HG02798 (cell line): ENCODE measurements at regions not wholly inside any gene's neighbourhood (a gene's known extent, or its start where the extent isn't known, plus 50 kb on each side); places are given as distances from the start of the nearest gene placed in this dataset.
"Not testable (repeated sequence)": the region's sequence is repeated elsewhere in the genome, so short reads cannot be mapped to it uniquely, and the experiment has no call there.

Experiments used
- ATAC-seq: cut with Tn5 transposase; IDR thresholded peaks from one replicate; pipeline ENCODE4 v1.9.1; 2021; ENCODE audit warnings: mild to moderate bottlenecking; ENCODE audit not compliant: unreplicated experiment, poor library complexity

DNA sequence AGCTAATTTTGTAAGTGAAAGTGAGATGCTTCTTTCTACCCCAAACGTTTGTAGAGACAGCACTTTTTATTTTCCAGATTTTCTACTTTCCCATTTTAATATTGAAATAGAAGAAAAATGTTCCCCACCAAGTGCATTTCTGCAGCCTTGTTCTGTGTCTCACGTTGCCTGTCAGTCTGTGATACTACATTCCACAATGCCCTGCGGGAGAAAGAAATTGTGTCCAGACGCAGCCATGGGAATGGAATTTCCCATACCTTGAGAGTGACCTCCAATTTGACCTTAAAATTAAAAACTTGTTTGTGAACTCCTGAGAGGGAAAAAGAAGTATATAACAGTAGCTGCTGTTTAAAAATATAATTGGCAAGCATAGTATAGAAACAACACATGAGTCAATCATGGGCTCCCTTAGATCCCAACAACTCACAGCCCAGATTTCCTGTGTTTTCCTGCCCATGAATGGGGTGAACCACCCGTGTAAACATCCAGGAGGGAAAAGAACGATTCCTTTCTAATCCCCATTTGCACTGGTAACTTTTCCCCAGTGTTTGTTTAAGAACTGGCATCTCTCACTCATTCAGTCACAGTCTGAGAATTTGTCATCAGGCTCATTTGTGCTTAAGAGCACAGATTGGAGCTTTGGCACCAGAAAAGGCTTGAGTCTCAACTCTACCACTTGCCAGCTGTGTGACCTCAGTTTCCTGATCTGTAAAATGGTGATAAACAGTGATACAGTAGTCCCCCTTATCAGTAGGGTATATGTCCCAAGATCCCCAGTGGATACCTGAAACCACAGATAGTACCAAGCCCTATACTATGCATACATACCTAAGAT, 166.1 kb upstream of the ZNF521 start:
- peak; percentile 19 for ATAC-seq

DNA sequence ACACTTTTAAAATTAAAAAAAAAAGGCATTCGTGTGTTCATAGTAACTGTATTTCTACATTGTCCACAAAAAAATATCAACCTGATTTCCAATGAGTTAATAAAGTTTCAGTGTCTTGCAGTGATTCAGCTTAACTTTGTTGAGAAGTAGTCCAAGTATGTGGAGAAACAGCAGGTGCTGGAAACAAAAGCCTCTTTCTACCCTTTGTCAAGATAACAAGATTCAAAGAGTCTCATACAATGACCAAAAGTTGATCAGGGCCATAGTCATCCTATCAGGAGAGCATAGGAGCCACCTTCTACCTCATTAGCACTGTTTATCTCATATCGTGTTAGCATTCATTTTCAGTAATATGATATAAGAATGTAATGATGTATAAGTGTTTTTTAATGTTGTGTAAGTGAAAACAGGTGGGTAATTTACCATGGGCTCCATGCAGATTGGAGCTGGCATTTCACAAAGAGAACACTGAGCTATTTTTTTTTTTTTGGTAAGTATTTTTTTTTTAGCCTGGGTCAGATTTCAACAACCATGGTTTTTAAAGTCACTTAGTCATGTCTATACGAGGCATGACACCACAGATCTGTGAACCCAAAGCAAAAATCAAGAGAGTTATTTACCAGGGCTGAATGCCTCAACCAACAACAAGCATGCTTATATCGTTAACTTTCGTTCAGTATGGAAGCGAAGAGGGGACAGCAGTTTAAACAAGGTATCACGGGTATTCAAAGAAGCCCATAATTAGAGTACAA, 165.0 kb upstream of the ZNF521 start:
- ATAC-seq = no peak

- no peak for ATAC-seq
These were observed 164.2 kb upstream of the ZNF521 start for GRCh38 chr18:25516121-25516520.

- ATAC-seq = no peak
These were observed 158.1 kb upstream of the ZNF521 start for GRCh38 chr18:25510096-25510495.

DNA sequence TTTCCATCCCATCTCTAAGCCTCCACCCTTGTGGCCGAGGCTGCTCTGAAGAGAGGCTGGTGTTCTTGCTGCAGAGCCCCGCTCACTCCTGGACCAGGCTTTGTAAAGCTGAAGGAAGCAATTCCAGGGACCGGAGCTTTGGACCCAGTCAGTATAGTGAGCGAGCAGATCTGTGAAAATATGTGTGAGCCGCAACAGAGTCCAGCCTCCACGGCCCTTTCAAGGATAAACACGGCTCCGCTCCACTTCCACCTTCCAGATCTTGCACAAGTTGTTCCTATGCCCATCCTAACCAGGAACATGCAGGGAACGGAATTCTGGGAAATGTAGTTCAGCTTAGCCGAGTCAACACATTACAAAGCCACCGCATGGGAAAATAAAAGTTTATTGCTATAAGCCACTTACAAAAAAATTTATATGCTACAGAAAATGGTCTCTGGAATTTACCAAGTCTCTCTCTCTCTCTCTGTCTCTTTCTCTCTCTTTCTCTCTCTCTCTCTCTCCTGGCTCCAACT, 151.7 kb upstream of the ZNF521 start:
- ATAC-seq = no peak

GRCh38 chr18:25497151-25497794, 145.3 kb upstream of the ZNF521 start:
- no peak for ATAC-seq

DNA sequence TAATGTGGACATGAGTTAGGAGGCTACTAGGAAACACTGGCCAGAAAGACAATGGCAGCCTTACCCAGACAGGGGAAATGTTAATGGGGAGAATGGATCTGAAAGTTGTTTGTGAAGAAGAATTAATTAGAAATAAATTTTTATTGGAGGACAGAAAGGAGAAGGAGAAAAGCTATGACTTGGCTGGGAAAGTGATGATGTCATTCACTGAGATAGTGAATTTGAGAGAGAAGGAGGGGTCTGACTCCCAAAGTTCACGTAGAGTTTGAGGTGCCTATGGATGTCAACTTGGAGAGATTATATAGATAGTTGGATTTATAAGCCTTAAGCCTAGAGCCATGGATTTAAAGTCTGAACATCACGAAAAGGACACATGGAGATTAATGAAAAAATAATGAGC, 144.6 kb upstream of the ZNF521 start:
- ATAC-seq = no peak

- ATAC-seq = no peak
These were observed 143.6 kb upstream of the ZNF521 start for GRCh38 chr18:25495606-25496005.

GRCh38 chr18:25494888-25495287, 142.9 kb upstream of the ZNF521 start:
- no peak for ATAC-seq

DNA sequence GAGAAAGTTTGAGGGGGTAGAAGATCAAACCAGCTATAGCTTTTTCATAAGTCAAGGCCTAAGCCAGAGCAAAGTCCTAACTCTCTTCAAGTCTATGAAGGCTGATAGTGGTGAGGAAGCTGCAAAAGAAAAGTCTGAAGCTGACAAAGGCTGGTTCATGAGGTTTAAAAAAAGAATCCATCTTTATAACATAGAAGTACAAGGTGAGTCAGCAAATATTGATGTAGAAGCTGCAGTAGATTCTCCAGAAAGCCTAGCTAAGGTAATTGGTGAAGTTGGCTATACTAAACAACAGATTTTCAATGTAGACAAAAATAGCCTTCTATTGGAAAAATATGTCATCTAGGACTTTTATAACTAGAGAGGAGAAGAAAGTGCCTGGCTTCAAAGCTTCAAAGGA, 141.4 kb upstream of the ZNF521 start:
- no peak for ATAC-seq

GRCh38 chr18:25490316-25490715, 138.3 kb upstream of the ZNF521 start:
- no peak for ATAC-seq

- no peak for ATAC-seq
These were observed 121.0 kb upstream of the ZNF521 start for GRCh38 chr18:25473008-25473407.

GRCh38 chr18:25470756-25471524, 119.0 kb upstream of the ZNF521 start:
- ATAC-seq = not testable (repeated sequence)

- no peak for ATAC-seq
These were observed 118.1 kb upstream of the ZNF521 start for GRCh38 chr18:25470062-25470461.

GRCh38 chr18:25469489-25469888, 117.5 kb upstream of the ZNF521 start:
- no peak for ATAC-seq

DNA sequence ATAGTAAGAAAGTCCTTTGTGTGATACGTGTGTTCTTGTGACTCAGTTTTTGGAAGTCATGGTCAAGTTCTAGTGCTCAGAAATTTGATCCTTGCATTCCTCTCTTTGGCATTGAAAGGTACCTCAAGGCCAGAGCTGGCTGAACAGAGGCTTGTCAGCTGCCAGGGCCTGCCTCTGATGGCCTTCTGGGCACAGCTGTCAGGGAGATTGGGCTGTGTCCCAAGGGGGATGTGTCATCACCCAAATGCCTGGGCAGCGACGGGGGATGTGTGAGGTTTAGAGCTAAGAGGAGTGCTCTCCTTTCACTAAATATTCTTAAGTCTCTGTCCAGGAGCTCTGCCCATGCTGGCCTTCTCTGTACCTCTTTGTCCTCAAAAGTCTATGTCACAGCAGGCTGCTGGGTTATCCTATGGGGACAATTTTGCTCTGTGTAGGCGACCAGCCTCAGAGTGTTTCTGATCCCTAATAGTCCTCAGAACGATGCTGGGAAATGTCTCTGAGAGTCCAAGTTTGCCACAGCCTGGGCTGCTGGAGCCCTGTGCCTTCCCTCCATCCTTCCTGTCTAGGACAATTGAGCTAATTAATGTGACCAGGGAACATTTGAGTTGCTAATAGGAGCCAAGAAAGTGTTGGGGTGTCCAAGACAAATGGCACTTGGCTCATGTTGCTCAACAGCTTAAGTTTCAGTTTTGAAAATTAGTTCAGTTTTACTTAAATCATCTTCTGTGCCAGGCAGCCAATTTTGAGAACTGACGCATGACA, 115.4 kb upstream of the ZNF521 start:
- ATAC-seq = no peak

GRCh38 chr18:25465152-25465732, 113.3 kb upstream of the ZNF521 start:
- ATAC-seq = no peak

DNA sequence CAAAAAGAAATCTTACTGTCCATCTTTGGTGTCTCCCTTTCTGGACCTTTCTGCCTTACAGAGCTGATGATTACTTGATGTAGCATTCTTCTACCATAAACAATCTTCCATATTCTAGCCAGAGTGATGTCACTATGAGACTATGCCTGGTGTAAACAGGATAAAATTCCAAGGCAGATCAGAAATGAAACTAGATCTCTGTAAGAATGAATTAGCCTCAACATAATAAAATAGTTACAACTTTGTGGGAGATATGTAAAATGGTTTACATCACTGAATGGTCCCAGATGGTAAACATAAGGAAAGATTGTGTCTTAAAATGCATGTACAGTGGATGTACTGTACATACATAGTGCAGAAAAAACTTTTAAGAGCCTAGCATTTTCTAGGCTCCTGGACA, 112.3 kb upstream of the ZNF521 start:
- no peak for ATAC-seq

DNA sequence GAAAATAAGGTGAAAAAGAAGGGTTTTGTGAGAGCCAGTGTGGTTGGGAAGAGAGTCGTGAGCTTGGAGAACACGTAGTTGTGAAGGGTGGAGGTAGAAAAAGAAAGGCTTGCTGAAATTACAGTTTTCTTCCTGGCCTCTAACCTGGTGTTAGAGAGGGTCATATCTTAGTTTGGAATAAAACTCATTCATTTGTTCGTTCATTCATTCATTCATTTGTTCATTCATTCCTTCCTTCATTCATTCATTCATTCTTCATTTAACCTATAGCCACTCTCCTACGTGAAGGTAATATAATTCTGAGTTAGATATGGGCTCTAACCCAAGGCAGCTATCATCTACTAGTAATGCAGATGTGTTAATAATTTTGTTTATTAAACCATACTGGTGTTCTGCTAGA, 111.8 kb upstream of the ZNF521 start:
- ATAC-seq = no peak
